Spinal cord (tissue), 9 donors: ENCODE measurements at regions not wholly inside any gene's neighbourhood (a gene's known extent, or its start where the extent isn't known, plus 50 kb on each side); places are given as distances from the start of the nearest gene placed in this dataset.
A peak's percentile ranks its signal among the peaks of the same experiment; 100 is the strongest.

Experiments used
- DNase-seq, 6 donors: peaks; one replicate each; pipeline versions ENCODE4 v3.0.0 to v3.0.0-alpha.2; 2013 to 2015; ENCODE audit warnings: low spot score in 6 of 6, low read depth in 4 of 6
- H3K27ac ChIP-seq: one replicate; pipeline ENCODE4 v1.5.1; 2013; ENCODE audit warnings: low read depth, low read length, control low read depth
- H3K27me3 ChIP-seq: one replicate; pipeline ENCODE4 v1.6.1; 2013; ENCODE audit warnings: low read length; ENCODE audit not compliant: control insufficient read depth, insufficient read depth
- H3K36me3 ChIP-seq: one replicate; pipeline ENCODE4 v1.6.1; 2013; ENCODE audit warnings: low read length; ENCODE audit not compliant: control insufficient read depth, insufficient read depth
- H3K4me1 ChIP-seq: one replicate; pipeline ENCODE4 v1.6.1; 2013; ENCODE audit warnings: low read length; ENCODE audit not compliant: control insufficient read depth, insufficient read depth
- H3K4me3 ChIP-seq: one replicate; pipeline ENCODE4 v1.5.1; 2013; ENCODE audit warnings: low read depth, low read length, control low read depth
- H3K9me3 ChIP-seq: one replicate; pipeline ENCODE4 v1.6.1; 2013; ENCODE audit warnings: low read length; ENCODE audit not compliant: control insufficient read depth, insufficient read depth
- WGBS: methylation state at CpG from one replicate; pipeline ENCODE4 v1.1.5; 2013; ENCODE audit warnings: missing lambda C conversion rate; ENCODE audit not compliant: insufficient coverage; 5-methylcytosine and 5-hydroxymethylcytosine counted together
- donor health status: healthy.

GRCh38 chr5:61678966-61679365, 346.9 kb downstream of the ZSWIM6 start:
- no peak for DNase-seq
- WGBS, result 94% methylated on average over 4 of the region's 4 CpGs
- H3K4me1 ChIP-seq, result peaks cover 14% of the 10 kb centered on the region

GRCh38 chr5:61679562-61679961, 347.5 kb downstream of the ZSWIM6 start:
- no peak for DNase-seq
- H3K4me1 ChIP-seq, result peaks cover 10% of the 10 kb centered on the region
- H3K9me3 ChIP-seq, result no peaks in the 10 kb centered on the region
- no peaks in the 10 kb centered on the region for H3K36me3 ChIP-seq
- WGBS, result 100% methylated on average over 1 of the region's 3 CpGs
- H3K4me3 ChIP-seq, result no peak overlapping the region
- no peak overlapping the region for H3K27ac ChIP-seq
- H3K27me3 ChIP-seq, result no peaks in the 10 kb centered on the region

More at GRCh38 chr5:61678966-61679365, 346.9 kb downstream of the ZSWIM6 start:
- H3K4me3 ChIP-seq, result no peak overlapping the region
- no peaks in the 10 kb centered on the region for H3K9me3 ChIP-seq
- no peaks in the 10 kb centered on the region for H3K36me3 ChIP-seq
- no peaks in the 10 kb centered on the region for H3K27me3 ChIP-seq
- H3K27ac ChIP-seq, result no peak overlapping the region

- H3K27me3 ChIP-seq, result no peaks in the 10 kb centered on the region
- H3K27ac ChIP-seq, result no peak overlapping the region
- no CpG with 5 or more reads among the region's 2 CpGs for WGBS
- no peaks in the 10 kb centered on the region for H3K36me3 ChIP-seq
- H3K9me3 ChIP-seq, result no peaks in the 10 kb centered on the region
- peaks cover 4% of the 10 kb centered on the region for H3K4me1 ChIP-seq
- no peak overlapping the region for H3K4me3 ChIP-seq
- no peak for DNase-seq
Measured at GRCh38 chr5:61680247-61680646, 348.2 kb downstream of the ZSWIM6 start.

GRCh38 chr5:61683148-61683547, 351.1 kb downstream of the ZSWIM6 start:
- DNase-seq, result no peak
- H3K27me3 ChIP-seq, result no peaks in the 10 kb centered on the region
- H3K4me3 ChIP-seq, result no peak overlapping the region
- no peaks in the 10 kb centered on the region for H3K36me3 ChIP-seq
- no peak overlapping the region for H3K27ac ChIP-seq
- WGBS, result 83% methylated on average over 1 of the region's 5 CpGs
- H3K4me1 ChIP-seq, result no peaks in the 10 kb centered on the region
- no peaks in the 10 kb centered on the region for H3K9me3 ChIP-seq

- WGBS, result no CpG with 5 or more reads among the region's 2 CpGs
- H3K27ac ChIP-seq, result no peak overlapping the region
Measured at GRCh38 chr5:61683926-61684325, 351.9 kb downstream of the ZSWIM6 start.

DNA sequence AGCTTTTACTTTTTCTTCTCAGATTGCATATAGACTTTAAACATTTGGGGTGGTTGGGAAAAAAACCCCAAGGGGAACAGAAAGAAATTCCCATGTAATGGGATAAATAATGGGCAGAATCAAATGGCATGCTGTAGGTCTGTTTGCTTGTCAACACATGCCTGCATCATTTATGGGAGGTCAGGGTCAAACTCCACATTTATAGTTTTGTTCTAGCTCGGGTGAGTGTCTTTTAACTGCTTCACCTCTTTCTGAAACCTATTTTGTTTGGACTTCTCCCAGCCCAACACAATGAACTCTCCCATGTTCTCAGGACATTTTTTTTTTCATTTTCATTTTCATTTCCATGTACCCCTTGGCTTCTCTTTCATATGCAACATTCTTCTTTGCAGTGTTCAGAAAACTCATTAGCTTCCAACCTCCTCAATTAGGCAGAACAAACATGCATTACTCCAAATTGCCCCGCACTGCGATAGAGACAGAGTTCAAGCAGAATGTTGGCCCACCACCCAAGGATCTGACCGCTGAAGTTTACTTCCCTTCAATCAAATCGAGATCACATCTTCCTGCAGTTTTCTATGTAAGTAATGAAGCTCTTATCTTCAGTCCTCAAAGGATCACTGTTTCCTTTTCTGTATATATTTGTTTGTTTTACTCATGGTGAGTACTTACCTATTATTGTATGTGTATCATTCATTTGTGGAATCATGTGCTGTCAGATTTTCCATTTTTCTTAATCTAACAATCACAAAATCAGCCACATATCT, 354.6 kb downstream of the ZSWIM6 start:
- no peak for DNase-seq
- H3K36me3 ChIP-seq, result no peaks in the 10 kb centered on the region
- H3K27ac ChIP-seq, result no peak overlapping the region
- no peak overlapping the region for H3K4me3 ChIP-seq
- no peaks in the 10 kb centered on the region for H3K4me1 ChIP-seq
- H3K9me3 ChIP-seq, result no peaks in the 10 kb centered on the region
- WGBS, result 27% methylated on average over 1 of the region's 5 CpGs
- no peaks in the 10 kb centered on the region for H3K27me3 ChIP-seq

More at GRCh38 chr5:61683926-61684325, 351.9 kb downstream of the ZSWIM6 start:
- Histone ChIP-seq H3K36me3 (no peaks in the 10 kb centered on the region), H3K4me1 (no peaks in the 10 kb centered on the region), H3K9me3 (no peaks in the 10 kb centered on the region), H3K27me3 (no peaks in the 10 kb centered on the region), H3K4me3 (no peak overlapping the region)
- no peak for DNase-seq

DNA sequence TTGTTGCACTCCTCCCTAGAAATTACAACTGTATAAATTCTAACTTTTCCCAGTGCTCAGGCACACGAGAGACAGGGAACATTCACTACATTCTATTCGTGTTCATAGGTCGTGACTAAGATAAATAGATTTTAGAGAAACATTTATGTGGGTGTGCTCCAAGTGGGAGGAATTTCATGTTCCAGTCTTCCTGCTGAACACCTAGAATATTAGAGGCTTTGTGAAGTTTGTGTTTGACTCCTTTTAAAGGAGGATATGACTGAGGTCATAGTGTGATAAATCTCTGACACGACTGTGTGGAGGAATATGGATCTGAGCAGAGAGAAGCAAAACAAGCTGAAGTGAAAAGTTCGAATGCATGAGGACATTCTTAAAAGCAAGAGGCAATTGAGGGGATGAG, 355.3 kb downstream of the ZSWIM6 start:
- WGBS, result 81% methylated on average over 2 of the region's 5 CpGs
- Histone ChIP-seq H3K4me1 (no peaks in the 10 kb centered on the region), H3K9me3 (peaks cover 2% of the 10 kb centered on the region), H3K4me3 (no peak overlapping the region), H3K27ac (no peak overlapping the region), H3K27me3 (no peaks in the 10 kb centered on the region), H3K36me3 (no peaks in the 10 kb centered on the region)
- no peak for DNase-seq

- no peak overlapping the region for H3K4me3 ChIP-seq
- no peak overlapping the region for H3K27ac ChIP-seq
- H3K9me3 ChIP-seq, result peaks cover 4% of the 10 kb centered on the region
- DNase-seq, result peak in 1 of 6 donors; percentile 19
- no peaks in the 10 kb centered on the region for H3K4me1 ChIP-seq
- H3K36me3 ChIP-seq, result no peaks in the 10 kb centered on the region
- no peaks in the 10 kb centered on the region for H3K27me3 ChIP-seq
- no CpG with 5 or more reads among the region's 3 CpGs for WGBS
Measured at GRCh38 chr5:61689153-61689846, 357.2 kb downstream of the ZSWIM6 start.

DNA sequence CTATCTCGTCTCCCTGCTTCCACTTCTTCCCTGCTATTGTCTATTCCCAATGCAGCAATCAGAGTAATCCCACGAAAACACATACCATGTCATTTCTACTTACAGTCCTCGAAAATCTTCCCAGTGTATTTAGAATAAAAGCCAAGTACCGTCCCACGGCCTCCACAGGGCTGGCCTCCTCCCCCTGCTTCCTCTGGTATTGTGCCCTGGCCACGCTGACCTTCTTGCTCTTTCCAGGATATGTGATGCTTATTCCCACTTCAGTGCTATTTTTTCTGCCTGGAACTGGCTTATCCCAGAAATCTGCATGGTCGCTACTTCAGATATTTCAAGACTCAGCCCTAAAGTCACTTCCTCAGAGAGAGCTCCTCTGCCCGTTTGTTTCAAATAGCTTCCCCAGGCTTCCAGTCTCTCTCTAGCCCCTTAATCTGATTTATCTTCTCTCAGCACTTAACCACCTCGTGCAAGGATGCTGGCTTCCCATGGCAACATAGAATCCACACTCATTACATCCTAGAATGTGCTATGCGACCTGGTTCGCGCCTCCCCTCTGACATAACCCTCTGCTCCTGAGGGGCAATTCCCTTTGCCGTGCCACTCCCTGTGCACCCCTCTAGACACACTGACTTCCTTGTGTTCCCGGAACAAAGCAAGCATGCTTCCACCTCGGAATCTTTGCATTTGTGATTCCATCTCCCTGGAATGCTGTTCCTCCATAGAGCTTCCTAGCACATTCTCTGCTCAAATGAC, 365.9 kb downstream of the ZSWIM6 start:
- Histone ChIP-seq H3K27ac (no peak overlapping the region), H3K27me3 (no peaks in the 10 kb centered on the region), H3K4me1 (peaks cover 2% of the 10 kb centered on the region), H3K9me3 (peaks cover 1% of the 10 kb centered on the region), H3K36me3 (no peaks in the 10 kb centered on the region), H3K4me3 (no peak overlapping the region)
- WGBS, result 73% methylated on average over 15 of the region's 15 CpGs
- peak in 1 of 6 donors; percentile 44 for DNase-seq
